ENCODE measurements at regions not wholly inside any gene's neighbourhood (a gene's known extent, or its start where the extent isn't known, plus 50 kb on each side); places are given as distances from the start of the nearest gene placed in this dataset.

GRCh38 chr4:170652571-170652970 is 562.8 kb upstream of the AADAT start:
- Histone ChIP-seq H3K27ac (ENCODE audit: low read length) (no peak overlapping the region), H3K9ac (ENCODE audit: low read depth, low read length) (no peak overlapping the region), H3K4me1 (ENCODE audit: insufficient read depth, low read length) (no peaks in the 10 kb centered on the region), H3K36me3 (ENCODE audit: insufficient read depth, low read depth, low read length) (no peaks in the 10 kb centered on the region), H3K27me3 (ENCODE audit: insufficient read depth, low read length) (no peaks in the 10 kb centered on the region), H3K9me3 (ENCODE audit: insufficient read depth, low read depth, low read length) (no peaks in the 10 kb centered on the region), H3K4me3 (ENCODE audit: low read length) (no peak overlapping the region)

GRCh38 chr4:170651786-170652185 is 562.0 kb upstream of the AADAT start:
- Histone ChIP-seq H3K4me3 (ENCODE audit: low read length) (no peak overlapping the region), H3K27me3 (ENCODE audit: insufficient read depth, low read length) (no peaks in the 10 kb centered on the region), H3K36me3 (ENCODE audit: insufficient read depth, low read depth, low read length) (no peaks in the 10 kb centered on the region), H3K4me1 (ENCODE audit: insufficient read depth, low read length) (no peaks in the 10 kb centered on the region), H3K27ac (ENCODE audit: low read length) (no peak overlapping the region), H3K9ac (ENCODE audit: low read depth, low read length) (no peak overlapping the region), H3K9me3 (ENCODE audit: insufficient read depth, low read depth, low read length) (no peaks in the 10 kb centered on the region)

- Histone ChIP-seq H3K9me3 (ENCODE audit: insufficient read depth, low read depth, low read length) (peaks cover 20% of the 10 kb centered on the region; the same call in 1 of the 2 replicates), H3K9ac (ENCODE audit: low read depth, low read length) (no peak overlapping the region), H3K4me3 (ENCODE audit: low read length) (no peak overlapping the region), H3K4me1 (ENCODE audit: insufficient read depth, low read length) (no peaks in the 10 kb centered on the region), H3K36me3 (ENCODE audit: insufficient read depth, low read depth, low read length) (no peaks in the 10 kb centered on the region), H3K27me3 (ENCODE audit: insufficient read depth, low read length) (no peaks in the 10 kb centered on the region), H3K27ac (ENCODE audit: low read length) (no peak overlapping the region)
These were observed 537.7 kb upstream of the AADAT start for GRCh38 chr4:170627418-170627817.

GRCh38 chr4:170623899-170624298 is 534.1 kb upstream of the AADAT start:
- no peak overlapping the region for H3K9ac ChIP-seq (ENCODE audit: low read depth, low read length)
- no peaks in the 10 kb centered on the region for H3K27me3 ChIP-seq (ENCODE audit: insufficient read depth, low read length)

GRCh38 chr4:170610434-170610833 is 520.7 kb upstream of the AADAT start:
- Histone ChIP-seq H3K4me1 (ENCODE audit: insufficient read depth, low read length) (no peaks in the 10 kb centered on the region), H3K9me3 (ENCODE audit: insufficient read depth, low read depth, low read length) (no peaks in the 10 kb centered on the region), H3K9ac (ENCODE audit: low read depth, low read length) (no peak overlapping the region), H3K27ac (ENCODE audit: low read length) (no peak overlapping the region), H3K27me3 (ENCODE audit: insufficient read depth, low read length) (no peaks in the 10 kb centered on the region), H3K36me3 (ENCODE audit: insufficient read depth, low read depth, low read length) (no peaks in the 10 kb centered on the region), H3K4me3 (ENCODE audit: low read length) (no peak overlapping the region)

More at GRCh38 chr4:170623899-170624298, 534.1 kb upstream of the AADAT start:
- Histone ChIP-seq H3K4me1 (ENCODE audit: insufficient read depth, low read length) (no peaks in the 10 kb centered on the region), H3K27ac (ENCODE audit: low read length) (no peak overlapping the region), H3K4me3 (ENCODE audit: low read length) (no peak overlapping the region), H3K9me3 (ENCODE audit: insufficient read depth, low read depth, low read length) (peaks cover under 1% of the 10 kb centered on the region; the same call in 1 of the 2 replicates), H3K36me3 (ENCODE audit: insufficient read depth, low read depth, low read length) (no peaks in the 10 kb centered on the region)

- Histone ChIP-seq H3K9ac (ENCODE audit: low read depth, low read length) (no peak overlapping the region), H3K27ac (ENCODE audit: low read length) (no peak overlapping the region), H3K4me1 (ENCODE audit: insufficient read depth, low read length) (no peaks in the 10 kb centered on the region), H3K36me3 (ENCODE audit: insufficient read depth, low read depth, low read length) (no peaks in the 10 kb centered on the region), H3K9me3 (ENCODE audit: insufficient read depth, low read depth, low read length) (no peaks in the 10 kb centered on the region), H3K4me3 (ENCODE audit: low read length) (no peak overlapping the region), H3K27me3 (ENCODE audit: insufficient read depth, low read length) (no peaks in the 10 kb centered on the region)
These were observed 510.1 kb upstream of the AADAT start for GRCh38 chr4:170599894-170600293.

- no peaks in the 10 kb centered on the region for H3K36me3 ChIP-seq (ENCODE audit: insufficient read depth, low read depth, low read length)
- H3K27ac ChIP-seq (ENCODE audit: low read length) = no peak overlapping the region
- no peaks in the 10 kb centered on the region for H3K27me3 ChIP-seq (ENCODE audit: insufficient read depth, low read length)
- H3K9ac ChIP-seq (ENCODE audit: low read depth, low read length) = no peak overlapping the region
- H3K4me3 ChIP-seq (ENCODE audit: low read length) = no peak overlapping the region
- H3K4me1 ChIP-seq (ENCODE audit: insufficient read depth, low read length) = no peaks in the 10 kb centered on the region
- no peaks in the 10 kb centered on the region for H3K9me3 ChIP-seq (ENCODE audit: insufficient read depth, low read depth, low read length)
These were observed 501.3 kb upstream of the AADAT start for GRCh38 chr4:170591076-170591475.

GRCh38 chr4:170589597-170590191 is 499.9 kb upstream of the AADAT start:
- Histone ChIP-seq H3K9ac (ENCODE audit: low read depth, low read length) (no peak overlapping the region), H3K4me3 (ENCODE audit: low read length) (no peak overlapping the region), H3K36me3 (ENCODE audit: insufficient read depth, low read depth, low read length) (no peaks in the 10 kb centered on the region), H3K4me1 (ENCODE audit: insufficient read depth, low read length) (no peaks in the 10 kb centered on the region), H3K27me3 (ENCODE audit: insufficient read depth, low read length) (no peaks in the 10 kb centered on the region), H3K9me3 (ENCODE audit: insufficient read depth, low read depth, low read length) (no peaks in the 10 kb centered on the region), H3K27ac (ENCODE audit: low read length) (no peak overlapping the region)

- Histone ChIP-seq H3K27ac (ENCODE audit: low read length) (no peak overlapping the region), H3K27me3 (ENCODE audit: insufficient read depth, low read length) (no peaks in the 10 kb centered on the region), H3K9me3 (ENCODE audit: insufficient read depth, low read depth, low read length) (no peaks in the 10 kb centered on the region), H3K36me3 (ENCODE audit: insufficient read depth, low read depth, low read length) (no peaks in the 10 kb centered on the region), H3K4me3 (ENCODE audit: low read length) (no peak overlapping the region), H3K4me1 (ENCODE audit: insufficient read depth, low read length) (no peaks in the 10 kb centered on the region), H3K9ac (ENCODE audit: low read depth, low read length) (no peak overlapping the region)
These were observed 492.2 kb upstream of the AADAT start for GRCh38 chr4:170581969-170582368.

- no peak overlapping the region for H3K27ac ChIP-seq (ENCODE audit: low read length)
- H3K9ac ChIP-seq (ENCODE audit: low read depth, low read length) = no peak overlapping the region
These were observed 491.6 kb upstream of the AADAT start for GRCh38 chr4:170581322-170581721.

GRCh38 chr4:170580651-170581050 is 490.9 kb upstream of the AADAT start:
- Histone ChIP-seq H3K4me1 (ENCODE audit: insufficient read depth, low read length) (no peaks in the 10 kb centered on the region), H3K9ac (ENCODE audit: low read depth, low read length) (no peak overlapping the region), H3K27ac (ENCODE audit: low read length) (no peak overlapping the region), H3K27me3 (ENCODE audit: insufficient read depth, low read length) (no peaks in the 10 kb centered on the region), H3K9me3 (ENCODE audit: insufficient read depth, low read depth, low read length) (no peaks in the 10 kb centered on the region), H3K36me3 (ENCODE audit: insufficient read depth, low read depth, low read length) (no peaks in the 10 kb centered on the region), H3K4me3 (ENCODE audit: low read length) (no peak overlapping the region)

More at GRCh38 chr4:170581322-170581721, 491.6 kb upstream of the AADAT start:
- Histone ChIP-seq H3K9me3 (ENCODE audit: insufficient read depth, low read depth, low read length) (no peaks in the 10 kb centered on the region), H3K4me3 (ENCODE audit: low read length) (no peak overlapping the region), H3K36me3 (ENCODE audit: insufficient read depth, low read depth, low read length) (no peaks in the 10 kb centered on the region), H3K27me3 (ENCODE audit: insufficient read depth, low read length) (no peaks in the 10 kb centered on the region), H3K4me1 (ENCODE audit: insufficient read depth, low read length) (no peaks in the 10 kb centered on the region)

GRCh38 chr4:170538821-170539473 is 449.2 kb upstream of the AADAT start:
- no peaks in the 10 kb centered on the region for H3K36me3 ChIP-seq (ENCODE audit: insufficient read depth, low read depth, low read length)
- H3K9me3 ChIP-seq (ENCODE audit: insufficient read depth, low read depth, low read length) = 0 out of 2 replicates have a peak, but pooled peaks cover 3% of the 10 kb centered on the region
- no peak overlapping the region for H3K4me3 ChIP-seq (ENCODE audit: low read length)
- H3K27me3 ChIP-seq (ENCODE audit: insufficient read depth, low read length) = no peaks in the 10 kb centered on the region
- no peak overlapping the region for H3K9ac ChIP-seq (ENCODE audit: low read depth, low read length)
- no peak overlapping the region for H3K27ac ChIP-seq (ENCODE audit: low read length)
- no peaks in the 10 kb centered on the region for H3K4me1 ChIP-seq (ENCODE audit: insufficient read depth, low read length)

All from iPS-20b (cell line).